IMR-90 (cell line): ENCODE measurements at regions not wholly inside any gene's neighbourhood (a gene's known extent, or its start where the extent isn't known, plus 50 kb on each side); places are given as distances from the start of the nearest gene placed in this dataset.

ENCODE experiments used
- POLR2A ChIP-seq: IDR thresholded peaks from 2 replicates; pipeline ENCODE4 v1.6.1; 2012; ENCODE audit warnings: mild to moderate bottlenecking, low read depth, low read length
- RAD21 ChIP-seq: IDR thresholded peaks from 2 replicates; pipeline ENCODE4 v1.6.1; 2012; ENCODE audit warnings: low read length, improper control_type of control experiment
- TF ChIP-seq, protein P1 (sequence below): conservative IDR thresholded peaks from 2 replicates; pipeline ENCODE4 v1.5.1; 2012; ENCODE audit warnings: mild to moderate bottlenecking, low read depth, low read length, improper control_type of control experiment
- TF ChIP-seq, protein P2 (sequence below): fragments of 150-350 bp; IDR thresholded peaks from 2 replicates; pipeline ENCODE4 v1.6.1; 2017; ENCODE audit warnings: mild to moderate bottlenecking, antibody characterized with exemption, low read length, low read depth

DNA sequence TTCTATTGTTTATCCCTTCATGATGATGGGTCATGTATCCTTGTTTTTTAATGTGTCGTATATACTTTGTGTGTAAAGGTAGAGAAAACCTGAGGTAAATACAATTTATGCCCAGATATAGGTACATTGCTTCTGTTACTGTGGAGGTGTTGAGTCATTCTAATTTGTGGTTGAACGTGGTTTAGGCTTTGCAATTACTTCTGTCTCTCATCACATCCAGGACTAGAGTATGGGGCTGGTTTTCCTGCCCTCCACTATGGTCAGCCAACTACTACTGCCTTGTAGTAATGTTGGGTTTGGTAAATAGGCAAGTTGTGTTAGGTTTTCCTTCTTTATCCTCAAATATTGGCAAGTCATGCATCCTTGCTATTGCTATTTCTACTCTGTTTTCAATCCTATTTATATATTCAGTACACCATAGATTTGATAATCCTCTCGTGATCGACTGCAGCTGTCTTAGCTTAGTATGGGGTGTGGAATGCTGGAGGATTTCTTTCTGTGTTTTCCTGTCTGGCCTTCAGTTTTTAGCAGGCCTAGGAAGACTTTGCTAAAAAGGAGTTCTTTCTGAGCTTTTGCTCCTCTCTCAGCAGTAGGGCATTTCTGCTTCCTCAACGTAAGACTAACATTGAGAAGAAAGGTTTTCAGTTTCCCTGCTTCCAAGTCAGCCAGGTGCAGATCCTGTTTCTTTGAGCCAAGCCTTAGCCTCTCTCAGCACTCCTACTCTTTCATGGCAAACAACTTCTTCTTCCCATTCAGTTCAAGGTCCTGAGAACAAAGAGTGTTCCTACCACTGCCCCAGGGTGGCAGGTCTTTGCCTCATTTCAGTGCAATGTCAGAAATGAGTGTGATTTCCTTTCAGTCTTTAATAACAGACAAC, 844.4 kb upstream of the CDH18 start:
- TF ChIP-seq, protein P1, sequence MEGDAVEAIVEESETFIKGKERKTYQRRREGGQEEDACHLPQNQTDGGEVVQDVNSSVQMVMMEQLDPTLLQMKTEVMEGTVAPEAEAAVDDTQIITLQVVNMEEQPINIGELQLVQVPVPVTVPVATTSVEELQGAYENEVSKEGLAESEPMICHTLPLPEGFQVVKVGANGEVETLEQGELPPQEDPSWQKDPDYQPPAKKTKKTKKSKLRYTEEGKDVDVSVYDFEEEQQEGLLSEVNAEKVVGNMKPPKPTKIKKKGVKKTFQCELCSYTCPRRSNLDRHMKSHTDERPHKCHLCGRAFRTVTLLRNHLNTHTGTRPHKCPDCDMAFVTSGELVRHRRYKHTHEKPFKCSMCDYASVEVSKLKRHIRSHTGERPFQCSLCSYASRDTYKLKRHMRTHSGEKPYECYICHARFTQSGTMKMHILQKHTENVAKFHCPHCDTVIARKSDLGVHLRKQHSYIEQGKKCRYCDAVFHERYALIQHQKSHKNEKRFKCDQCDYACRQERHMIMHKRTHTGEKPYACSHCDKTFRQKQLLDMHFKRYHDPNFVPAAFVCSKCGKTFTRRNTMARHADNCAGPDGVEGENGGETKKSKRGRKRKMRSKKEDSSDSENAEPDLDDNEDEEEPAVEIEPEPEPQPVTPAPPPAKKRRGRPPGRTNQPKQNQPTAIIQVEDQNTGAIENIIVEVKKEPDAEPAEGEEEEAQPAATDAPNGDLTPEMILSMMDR = no peak
- TF ChIP-seq POLR2A = no peak
- no peak for TF ChIP-seq RAD21
- TF ChIP-seq, protein P2, sequence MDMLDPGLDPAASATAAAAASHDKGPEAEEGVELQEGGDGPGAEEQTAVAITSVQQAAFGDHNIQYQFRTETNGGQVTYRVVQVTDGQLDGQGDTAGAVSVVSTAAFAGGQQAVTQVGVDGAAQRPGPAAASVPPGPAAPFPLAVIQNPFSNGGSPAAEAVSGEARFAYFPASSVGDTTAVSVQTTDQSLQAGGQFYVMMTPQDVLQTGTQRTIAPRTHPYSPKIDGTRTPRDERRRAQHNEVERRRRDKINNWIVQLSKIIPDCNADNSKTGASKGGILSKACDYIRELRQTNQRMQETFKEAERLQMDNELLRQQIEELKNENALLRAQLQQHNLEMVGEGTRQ = no peak
